ENCODE measurements at regions not wholly inside any gene's neighbourhood (a gene's known extent, or its start where the extent isn't known, plus 50 kb on each side); places are given as distances from the start of the nearest gene placed in this dataset.

DNA sequence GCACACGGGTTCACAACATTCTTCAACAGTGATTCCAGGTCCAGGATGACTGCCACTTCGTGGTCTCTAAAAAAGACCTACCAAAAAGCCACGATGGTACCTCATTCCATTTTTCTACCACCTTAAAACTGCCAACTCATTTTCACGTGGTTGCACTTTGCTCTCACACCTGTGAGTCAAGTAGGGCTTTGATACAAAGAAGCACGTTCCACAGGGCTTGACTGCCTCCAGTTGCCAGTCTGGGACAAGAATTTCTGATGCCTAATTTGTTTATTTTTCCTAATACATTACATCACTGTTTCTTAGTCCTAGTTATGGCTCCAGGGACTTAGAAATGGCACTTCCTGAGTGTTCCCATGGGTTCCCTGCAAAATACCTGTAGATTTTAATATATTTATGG, 911.6 kb upstream of the EEF2KMT start:
- TF ChIP-seq, protein P1, sequence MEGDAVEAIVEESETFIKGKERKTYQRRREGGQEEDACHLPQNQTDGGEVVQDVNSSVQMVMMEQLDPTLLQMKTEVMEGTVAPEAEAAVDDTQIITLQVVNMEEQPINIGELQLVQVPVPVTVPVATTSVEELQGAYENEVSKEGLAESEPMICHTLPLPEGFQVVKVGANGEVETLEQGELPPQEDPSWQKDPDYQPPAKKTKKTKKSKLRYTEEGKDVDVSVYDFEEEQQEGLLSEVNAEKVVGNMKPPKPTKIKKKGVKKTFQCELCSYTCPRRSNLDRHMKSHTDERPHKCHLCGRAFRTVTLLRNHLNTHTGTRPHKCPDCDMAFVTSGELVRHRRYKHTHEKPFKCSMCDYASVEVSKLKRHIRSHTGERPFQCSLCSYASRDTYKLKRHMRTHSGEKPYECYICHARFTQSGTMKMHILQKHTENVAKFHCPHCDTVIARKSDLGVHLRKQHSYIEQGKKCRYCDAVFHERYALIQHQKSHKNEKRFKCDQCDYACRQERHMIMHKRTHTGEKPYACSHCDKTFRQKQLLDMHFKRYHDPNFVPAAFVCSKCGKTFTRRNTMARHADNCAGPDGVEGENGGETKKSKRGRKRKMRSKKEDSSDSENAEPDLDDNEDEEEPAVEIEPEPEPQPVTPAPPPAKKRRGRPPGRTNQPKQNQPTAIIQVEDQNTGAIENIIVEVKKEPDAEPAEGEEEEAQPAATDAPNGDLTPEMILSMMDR (IDR thresholded peaks at IDR 0.05 in 8 of 11, conservative IDR thresholded peaks at IDR 0.05 in 3 of 11), result no peak
- TF ChIP-seq POLR2A (IDR thresholded peaks at IDR 0.05), result no peak
